NCI-H510A (cell line): ENCODE measurements at regions not wholly inside any gene's neighbourhood (a gene's known extent, or its start where the extent isn't known, plus 50 kb on each side); places are given as distances from the start of the nearest gene placed in this dataset.

ENCODE experiments used
- DNase-seq: peaks from one replicate; lab custom pipeline; 2025; lab: John Stamatoyannopoulos, UW

GRCh38 chr14:71497645-71498086 lies 434.6 kb upstream of the RGS6 start:
- no peak for DNase-seq

- DNase-seq: no peak
Observed at GRCh38 chr14:71498212-71498611, 434.0 kb upstream of the RGS6 start.

- DNase-seq: no peak
Observed at GRCh38 chr14:71499018-71499417, 433.2 kb upstream of the RGS6 start.

- DNase-seq: no peak
Observed at GRCh38 chr14:71507681-71508080, 424.5 kb upstream of the RGS6 start.

GRCh38 chr14:71508901-71509300 lies 423.3 kb upstream of the RGS6 start:
- no peak for DNase-seq

GRCh38 chr14:71511152-71511551 lies 421.1 kb upstream of the RGS6 start:
- DNase-seq: no peak

GRCh38 chr14:71514941-71515919 lies 417.0 kb upstream of the RGS6 start:
- DNase-seq: no peak

GRCh38 chr14:71521238-71522135 lies 410.7 kb upstream of the RGS6 start:
- no peak for DNase-seq

- DNase-seq: no peak
Observed at GRCh38 chr14:71523630-71524319, 408.5 kb upstream of the RGS6 start.

- no peak for DNase-seq
Observed at GRCh38 chr14:71524320-71524982, 407.8 kb upstream of the RGS6 start.

GRCh38 chr14:71525663-71526221 lies 406.5 kb upstream of the RGS6 start:
- DNase-seq: no peak

- DNase-seq: no peak
Observed at GRCh38 chr14:71526388-71526787, 405.8 kb upstream of the RGS6 start.

GRCh38 chr14:71527838-71528237 lies 404.4 kb upstream of the RGS6 start:
- no peak for DNase-seq

GRCh38 chr14:71529848-71530247 lies 402.4 kb upstream of the RGS6 start:
- no peak for DNase-seq

GRCh38 chr14:71532344-71532743 lies 399.9 kb upstream of the RGS6 start:
- DNase-seq: no peak

GRCh38 chr14:71532790-71533189 lies 399.4 kb upstream of the RGS6 start:
- DNase-seq: no peak

GRCh38 chr14:71533390-71533789 lies 398.8 kb upstream of the RGS6 start:
- DNase-seq: no peak

GRCh38 chr14:71533800-71534199 lies 398.4 kb upstream of the RGS6 start:
- DNase-seq: no peak

GRCh38 chr14:71534506-71534905 lies 397.7 kb upstream of the RGS6 start:
- no peak for DNase-seq

GRCh38 chr14:71536015-71536740 lies 396.1 kb upstream of the RGS6 start:
- no peak for DNase-seq
